ENCODE measurements at regions not wholly inside any gene's neighbourhood (a gene's known extent, or its start where the extent isn't known, plus 50 kb on each side); places are given as distances from the start of the nearest gene placed in this dataset.
A peak's percentile ranks its signal among the peaks of the same experiment; 100 is the strongest.

DNA sequence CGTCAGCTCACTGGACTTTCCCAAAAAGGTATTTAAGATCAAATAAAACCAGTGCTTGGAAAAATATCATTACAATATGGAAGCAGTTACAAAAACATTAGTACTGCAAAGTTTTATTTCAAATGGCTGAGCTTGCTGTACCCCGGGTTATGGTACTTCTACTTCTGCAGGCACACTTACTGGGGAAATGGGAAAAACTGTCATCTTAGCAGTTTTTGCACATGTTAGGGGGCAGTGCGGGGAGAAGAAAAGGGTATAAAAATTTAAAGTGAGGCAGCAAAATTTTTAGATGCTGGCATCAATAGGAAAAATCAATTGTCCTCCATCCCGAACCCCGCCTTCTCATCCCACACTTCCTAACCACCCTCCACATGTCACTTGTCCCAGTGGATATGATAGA lies 133.4 kb downstream of the ATG4C start:
- DNase-seq: no peak

DNA sequence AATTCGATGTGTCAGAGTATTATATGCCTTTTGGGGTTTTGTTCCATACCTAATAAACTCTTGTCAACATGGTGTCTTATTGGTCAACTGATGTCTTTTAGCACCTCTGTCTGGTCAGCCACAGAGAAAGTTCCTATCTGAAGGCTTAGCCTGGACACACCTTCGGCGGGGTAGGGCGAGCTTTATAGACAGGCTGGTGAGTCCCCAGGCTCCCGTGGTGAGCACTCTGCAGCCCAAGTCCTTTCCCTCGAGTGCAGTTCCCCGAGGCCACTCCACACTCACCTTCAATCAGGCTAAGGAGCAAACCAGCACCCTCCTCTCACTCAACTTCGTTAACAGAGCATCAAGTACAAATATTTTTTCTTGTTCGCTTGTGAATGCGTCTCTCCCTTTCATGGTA lies 133.9 kb downstream of the ATG4C start:
- DNase-seq: no peak

DNA sequence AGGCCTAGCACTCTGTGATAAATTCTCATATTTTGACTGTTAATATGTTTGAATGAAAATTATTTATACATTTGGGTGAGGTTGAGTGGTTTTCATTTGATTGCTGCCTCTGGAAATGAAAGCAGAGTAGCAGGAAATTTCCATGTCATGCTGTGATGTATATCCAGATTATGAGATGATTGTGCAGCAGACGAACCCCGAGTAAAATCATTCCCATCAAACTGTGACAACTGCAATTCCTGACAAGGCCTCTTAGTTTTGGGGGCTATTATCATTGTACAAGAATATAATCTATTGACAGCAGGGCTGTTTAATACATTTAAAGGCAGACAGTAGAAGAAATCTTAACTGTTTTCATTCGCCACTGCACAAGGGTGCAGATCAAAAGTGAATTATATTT lies 134.8 kb downstream of the ATG4C start:
- no peak for DNase-seq

DNA sequence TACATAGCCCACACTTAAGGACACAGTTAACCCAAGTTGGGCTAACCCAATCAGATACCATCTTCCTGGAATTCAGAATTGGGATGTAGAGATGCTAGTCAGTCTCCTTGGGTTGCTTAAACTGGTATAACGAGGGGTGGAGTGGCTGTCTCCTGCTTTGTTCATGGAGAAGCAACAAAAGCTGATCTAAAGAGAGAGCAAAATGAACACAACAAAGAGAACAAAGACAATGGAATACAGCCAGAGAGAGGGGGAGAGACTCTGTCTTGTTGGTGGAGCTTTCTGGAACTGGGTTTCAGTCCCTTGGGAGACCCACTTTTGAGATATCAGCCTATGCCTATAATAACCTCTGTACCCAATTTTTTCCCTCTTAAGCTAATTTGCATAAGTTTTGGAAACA lies 138.1 kb downstream of the ATG4C start:
- no peak for DNase-seq

DNA sequence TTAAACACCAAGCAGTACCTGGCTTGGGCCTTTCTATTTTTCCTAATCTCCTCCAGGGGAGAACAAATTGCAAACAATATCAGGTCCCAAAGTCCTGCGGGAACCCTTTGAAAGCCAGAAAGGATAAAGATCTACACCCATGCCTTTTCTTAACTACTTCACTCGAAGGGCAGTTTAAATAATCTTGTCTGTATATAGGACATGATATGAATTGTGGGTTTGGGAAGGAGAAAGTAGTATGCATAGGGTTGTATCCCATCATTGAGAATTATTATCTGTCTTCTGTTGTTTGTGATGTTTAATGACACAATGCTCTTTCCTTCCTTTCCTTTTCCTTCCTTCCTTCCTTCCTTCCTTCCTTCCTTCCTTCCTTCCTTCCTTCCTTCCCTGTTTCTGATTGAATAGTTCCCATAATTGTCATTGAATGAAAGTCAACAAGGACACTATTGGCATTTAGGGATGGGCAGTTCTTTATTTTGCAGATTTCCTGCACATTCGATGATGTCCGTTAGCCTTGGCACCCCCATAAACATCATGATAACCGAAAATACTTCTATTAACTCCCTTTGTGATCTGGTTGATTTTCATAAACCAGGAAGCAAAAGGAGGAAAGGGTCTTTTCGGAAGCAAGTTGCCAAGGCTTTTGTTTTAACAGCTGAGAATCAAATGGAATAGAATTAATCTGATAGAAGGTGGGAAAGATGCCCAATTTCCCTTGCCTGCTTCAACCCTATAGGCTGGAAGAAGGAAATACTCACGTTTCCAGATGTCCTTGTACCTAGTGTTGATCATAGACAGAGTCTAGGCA lies 141.3 kb downstream of the ATG4C start:
- no peak for DNase-seq

DNA sequence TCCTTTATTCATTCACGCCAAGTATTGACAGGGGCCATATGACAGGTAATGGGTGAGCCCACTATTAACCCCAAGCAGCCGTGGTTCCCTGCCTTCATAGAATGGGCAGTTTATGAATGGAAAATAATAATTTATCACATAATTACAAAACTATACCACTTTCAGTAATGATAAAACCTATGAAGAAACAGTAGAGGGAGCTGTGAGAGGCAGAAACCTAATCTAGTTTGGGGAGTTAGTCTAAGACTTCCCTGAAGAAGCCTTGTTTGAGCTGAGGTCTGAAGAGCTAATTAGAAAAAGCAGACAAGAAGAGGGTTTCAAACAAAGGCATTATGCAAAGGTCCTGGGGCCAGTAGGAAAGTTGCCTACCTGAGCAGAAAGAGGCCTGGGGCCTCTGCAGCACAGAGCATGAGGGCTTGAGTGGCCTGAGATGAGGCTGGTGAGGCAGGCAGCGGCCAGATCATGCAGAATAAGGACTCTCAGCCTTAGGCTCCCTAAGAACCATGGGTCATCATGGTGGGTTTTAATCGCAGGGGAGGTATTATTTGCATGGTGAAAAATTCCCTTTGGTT lies 142.8 kb downstream of the ATG4C start:
- DNase-seq: no peak

DNA sequence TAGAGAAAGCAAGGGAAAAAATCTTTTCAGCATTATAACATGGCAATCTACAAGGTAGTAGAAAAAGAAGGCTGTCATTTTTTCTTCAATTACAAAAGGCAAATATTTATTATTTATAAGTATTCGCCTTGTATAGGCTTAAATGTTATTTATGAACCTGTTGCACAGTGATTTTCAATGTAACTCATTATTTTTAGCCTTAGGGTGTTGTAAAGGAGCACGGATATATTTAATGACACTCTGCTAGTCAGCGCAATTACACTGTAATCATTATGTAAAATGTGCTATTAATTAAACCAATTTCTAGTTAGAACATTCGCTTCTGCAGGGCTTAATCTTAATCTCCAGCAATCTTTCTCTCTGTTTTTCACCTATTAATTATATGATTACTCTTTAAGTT lies 145.0 kb downstream of the ATG4C start:
- no peak for DNase-seq

DNA sequence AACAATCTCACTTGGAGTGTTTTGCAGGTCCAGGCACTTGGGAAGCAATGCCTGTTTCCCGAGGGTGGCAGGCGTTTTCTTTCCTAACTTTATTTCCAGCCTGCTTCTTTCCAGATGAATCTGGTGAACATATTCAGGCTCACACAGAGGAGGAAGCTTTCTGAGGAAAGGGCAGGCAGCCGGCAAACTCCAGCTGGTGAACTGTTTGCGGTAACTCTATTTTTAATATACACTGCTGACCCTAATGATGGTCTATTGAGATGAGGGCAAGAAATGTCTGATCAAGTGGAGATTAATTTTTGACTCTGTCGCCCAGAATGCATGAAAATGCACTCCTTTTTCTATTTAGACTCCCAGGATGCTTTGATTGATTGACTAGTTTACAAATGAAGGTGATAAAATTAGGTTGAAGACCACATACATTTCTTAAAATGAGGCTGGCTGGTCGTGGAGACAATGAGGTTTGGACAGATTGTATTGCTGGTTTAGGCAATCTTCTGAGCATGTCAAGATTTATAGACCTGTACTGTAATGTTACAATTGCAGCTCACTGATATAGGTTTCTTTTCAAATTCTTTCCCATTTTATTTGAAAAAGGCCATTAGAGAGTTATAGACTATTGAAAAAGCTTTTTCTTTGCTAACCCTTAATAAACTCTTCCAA lies 153.8 kb downstream of the ATG4C start:
- DNase-seq: no peak

DNA sequence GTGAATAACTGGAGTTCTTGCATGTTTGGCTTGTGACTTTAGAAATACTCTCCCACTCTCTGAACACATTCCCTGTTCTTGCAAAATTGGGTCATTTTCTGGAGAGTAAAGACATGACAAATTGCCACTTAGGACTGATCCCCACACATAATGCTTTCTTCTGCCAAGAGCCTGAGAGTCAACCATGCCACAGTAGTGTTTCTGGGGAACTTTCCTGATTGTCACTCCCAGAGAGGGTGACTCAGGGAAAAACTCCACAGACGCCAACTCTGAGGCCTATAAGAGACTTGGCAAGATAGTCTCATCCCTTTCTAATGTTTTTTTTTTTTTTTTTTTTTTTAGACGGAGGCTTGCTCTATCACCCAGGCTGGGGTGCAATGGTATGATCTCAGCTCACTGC lies 157.8 kb downstream of the ATG4C start:
- DNase-seq: peak in 3 of 14 donors; percentile 2 to 32 (median 7)

DNA sequence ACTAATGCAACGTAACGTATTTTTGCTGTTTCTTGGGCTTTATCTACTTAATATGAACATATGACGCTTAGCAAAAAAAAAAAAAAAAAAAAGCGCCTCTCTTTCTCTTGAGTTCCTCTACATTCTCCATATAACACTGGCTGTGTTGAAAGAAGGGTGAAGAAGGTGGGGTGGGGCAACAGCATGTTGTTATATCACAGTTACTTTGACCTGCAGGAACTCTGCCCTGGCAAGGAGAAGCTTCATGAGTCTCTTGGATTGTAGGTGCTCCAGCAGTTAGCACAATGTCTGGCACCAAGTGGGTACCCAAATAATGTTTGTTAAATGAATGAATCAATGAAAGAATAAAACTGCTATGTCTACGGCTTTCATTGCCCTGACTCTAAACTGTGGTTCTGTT lies 162.6 kb downstream of the ATG4C start:
- no peak for DNase-seq

DNA sequence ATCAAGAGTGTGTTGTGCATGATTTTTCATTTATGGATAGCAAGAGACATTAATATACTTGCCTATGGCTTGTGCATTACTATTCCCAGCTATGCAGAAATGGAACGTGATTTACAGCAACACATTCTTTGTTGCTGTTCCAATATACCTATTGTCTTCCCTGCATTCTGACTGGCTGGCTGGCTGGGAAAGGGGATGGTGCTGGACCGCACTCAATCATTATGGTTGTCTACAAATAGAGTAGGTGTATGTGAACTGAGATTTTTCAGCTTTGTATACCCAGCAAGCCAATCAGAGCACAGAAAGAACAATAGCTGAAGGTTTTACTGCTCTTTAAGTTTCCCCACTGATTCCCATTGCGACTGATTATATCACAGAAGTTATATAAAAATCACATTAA lies 167.5 kb downstream of the ATG4C start:
- DNase-seq: no peak

DNA sequence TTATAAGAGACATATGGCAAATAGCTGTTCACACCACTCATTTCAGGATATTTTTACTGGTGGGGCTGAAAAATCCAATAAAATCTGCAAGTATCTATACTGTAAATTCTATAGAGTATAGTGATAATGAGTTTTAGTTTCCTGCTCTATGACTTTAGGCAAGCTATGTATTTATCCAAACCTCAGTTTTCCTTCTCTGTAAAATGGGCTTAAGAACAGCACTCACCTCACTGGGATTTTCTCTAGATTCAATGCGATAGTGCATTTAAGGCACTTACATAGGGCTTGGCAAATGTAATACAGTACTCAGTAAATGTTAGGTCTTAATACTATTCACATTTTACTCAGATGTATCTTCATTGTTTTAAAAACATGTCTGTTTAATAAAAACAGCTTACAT lies 168.7 kb downstream of the ATG4C start:
- no peak for DNase-seq

DNA sequence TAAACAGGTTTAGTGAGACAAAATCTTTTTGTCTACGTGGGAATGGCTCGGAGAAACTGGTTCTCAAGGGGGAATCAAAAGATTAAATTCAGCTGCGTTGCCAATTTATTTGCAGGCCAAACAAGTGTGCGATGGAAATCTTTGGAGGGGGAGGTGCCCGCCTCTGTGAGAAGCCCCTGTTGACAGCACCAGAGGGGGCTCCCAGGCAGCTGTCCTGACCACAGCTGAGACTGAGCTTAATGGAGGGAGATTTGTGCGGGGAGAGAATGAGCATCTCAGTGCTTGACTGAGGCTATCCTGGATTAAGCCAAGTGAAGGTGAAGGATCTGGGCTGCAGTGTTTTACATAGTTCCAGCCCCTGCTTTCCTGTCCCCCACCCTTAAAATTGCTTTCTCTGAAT lies 169.7 kb downstream of the ATG4C start:
- no peak for DNase-seq

DNA sequence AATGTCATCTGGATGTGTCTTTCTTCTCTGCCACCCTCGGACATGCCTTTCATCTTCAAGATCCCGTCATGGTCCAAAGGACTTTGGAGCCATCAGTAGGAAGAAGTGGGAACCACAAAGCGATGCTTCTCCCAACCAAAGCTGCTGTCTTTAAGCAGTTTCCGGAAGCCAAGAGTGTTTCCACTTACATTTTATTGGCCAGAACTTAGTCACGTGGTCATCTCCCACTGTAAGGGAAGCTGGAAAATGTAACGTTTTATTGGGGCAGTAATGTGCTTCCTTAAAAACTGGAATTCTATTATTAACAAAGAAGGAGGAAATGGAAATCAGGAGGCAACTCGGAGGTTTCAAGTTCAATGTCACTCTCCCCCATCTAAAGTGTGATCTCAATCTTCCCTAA lies 170.8 kb downstream of the ATG4C start:
- no peak for DNase-seq

DNA sequence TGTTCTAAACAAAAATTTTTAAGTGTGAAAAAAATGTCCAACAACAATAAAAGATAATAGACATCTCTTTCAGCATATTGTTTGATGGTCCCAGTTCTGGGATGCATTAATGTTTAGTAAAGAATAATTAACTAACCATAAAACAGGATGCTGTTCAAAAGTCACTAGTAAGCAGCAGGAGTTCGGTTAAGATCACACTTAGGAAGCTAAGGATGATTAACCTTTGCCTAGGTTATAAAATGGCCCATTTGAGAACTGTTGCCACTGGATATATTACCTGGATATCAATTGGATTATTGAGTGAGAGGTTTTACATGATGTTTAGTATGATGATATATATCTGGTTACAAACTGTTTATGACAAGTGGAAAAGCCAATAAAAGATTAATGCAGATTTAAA lies 171.7 kb downstream of the ATG4C start:
- no peak for DNase-seq

DNA sequence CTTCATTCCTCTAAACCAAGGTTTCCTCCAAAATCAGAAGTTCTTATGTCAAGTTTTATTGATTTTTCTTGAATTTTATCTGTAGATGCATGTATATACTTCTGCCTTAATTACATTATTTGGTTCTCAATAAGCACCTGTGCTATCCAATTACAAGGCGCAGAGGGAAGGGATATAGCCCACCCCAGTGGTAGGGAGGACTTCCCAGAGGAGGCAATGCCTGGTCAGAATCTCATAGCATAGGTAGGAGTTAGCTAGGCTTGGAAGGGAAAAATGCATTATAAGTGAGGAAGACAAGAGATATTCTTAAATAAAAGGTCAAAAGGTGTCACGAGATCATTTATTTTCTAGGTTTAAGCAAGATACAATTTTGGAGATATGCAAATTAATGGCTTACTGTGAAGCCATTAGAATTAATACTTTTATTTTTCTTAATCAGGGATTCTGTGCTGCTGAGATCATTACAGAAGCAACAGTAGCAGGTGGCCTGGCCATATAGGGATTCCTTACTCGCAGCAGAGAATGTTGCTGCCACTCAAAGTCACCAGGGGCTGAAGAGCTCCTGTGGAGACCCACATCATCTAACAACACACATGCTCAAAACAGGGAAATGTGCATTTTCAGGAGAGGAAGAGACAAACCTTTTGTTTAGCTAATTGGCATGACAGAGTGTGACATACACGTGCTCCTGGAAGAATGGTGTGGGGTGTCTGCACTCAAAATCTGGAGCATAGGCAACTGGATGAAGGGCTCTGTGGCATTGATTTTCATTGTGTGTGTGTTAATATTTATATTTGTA lies 178.3 kb downstream of the ATG4C start:
- no peak for DNase-seq

DNA sequence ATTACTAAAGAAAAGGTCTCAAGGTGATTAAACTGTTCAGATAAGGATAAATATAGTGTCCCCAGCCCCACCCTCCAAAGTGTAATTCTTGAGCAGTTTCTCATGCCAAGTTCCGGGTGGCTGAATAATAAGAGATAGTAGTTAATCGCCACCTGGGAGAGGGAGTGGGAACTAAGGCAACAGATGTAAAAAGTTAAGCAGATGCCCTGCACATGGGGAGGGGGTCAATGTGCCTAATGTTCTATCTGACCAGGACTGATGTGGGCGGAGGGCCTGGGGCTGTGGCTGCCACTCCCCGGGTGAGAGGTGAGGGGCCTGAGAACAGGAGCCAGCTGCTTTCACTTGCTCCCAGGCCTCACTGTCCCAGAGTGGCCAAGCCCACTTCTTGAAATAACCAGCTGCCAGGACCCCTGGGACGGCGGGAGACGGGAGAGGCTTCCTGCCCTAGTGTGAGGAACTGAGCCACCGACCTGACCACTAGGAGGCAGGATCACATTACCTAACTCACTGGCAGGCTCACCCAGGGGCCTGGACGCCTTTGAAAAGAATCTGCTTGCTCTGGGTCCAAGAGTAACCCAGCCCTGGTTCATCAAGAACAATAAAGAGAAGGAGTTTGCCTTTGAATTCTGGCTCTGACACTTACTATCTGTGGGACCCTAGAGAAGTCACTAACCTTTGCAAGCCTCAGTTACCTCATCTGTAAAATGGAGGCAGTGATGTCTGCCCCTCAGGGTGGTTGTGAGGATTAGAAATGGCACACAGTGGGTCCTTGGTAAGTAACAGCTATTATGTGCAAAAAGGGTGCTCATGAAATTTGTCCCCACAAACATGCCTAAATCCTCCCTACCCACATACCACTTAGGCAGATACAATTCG lies 179.2 kb downstream of the ATG4C start:
- no peak for DNase-seq

DNA sequence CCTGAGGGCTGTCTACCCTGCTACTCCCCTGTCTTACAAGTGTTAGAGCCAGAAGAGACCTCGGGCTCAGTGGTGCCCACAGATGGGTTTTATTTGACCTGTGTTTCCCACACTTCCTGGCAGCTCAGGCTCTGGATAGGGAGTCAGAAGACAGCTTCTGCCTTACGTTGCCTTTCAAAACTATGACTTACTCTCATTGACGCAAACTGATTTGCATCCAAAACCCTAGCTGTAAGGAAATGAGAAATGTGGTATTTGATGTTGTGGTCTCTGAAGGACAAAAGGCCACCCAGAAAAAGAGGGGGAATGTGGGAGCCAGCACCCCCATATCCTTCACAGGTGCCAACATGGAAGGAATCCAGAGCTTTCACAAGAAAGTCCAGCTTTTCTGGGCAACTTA lies 180.2 kb downstream of the ATG4C start:
- no peak for DNase-seq

DNA sequence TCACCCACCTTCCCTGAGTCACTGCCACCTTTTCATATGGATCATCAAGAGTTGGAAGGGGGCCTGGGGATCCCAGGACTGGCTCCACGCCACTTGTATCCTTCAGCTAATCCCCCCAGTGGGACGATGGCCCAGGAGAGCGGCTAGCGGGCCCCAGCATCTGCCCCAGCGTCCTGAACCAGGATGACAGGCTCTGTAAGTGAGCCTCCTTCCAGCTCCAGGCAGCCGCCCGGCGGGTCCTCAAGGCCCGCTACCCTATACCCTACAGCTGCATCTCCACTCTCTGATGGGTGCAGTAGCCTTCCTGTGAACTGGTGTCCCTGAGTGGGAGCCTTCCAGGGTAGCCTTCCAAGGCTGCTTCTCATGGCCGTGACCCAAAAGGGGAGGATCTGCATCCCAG lies 183.1 kb downstream of the ATG4C start:
- DNase-seq: no peak

DNA sequence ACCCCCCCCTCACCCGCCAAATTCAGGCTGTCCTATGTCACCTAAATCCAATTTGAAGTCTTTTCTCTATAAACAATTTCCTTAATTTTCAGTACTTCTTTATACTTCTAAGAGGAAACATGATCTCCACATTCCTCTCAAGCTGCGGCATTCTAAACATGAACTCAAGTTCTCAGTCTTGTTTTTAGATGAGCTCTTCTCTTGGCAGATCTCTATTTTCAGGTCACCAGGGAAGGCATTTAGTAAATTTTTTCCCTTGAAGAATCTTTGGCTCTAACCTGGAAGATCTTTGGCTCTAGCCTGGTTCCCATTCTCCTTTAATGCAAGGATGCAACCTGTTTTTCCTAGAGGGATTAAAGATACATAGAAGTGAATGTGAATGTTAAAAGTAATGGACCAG lies 193.4 kb downstream of the ATG4C start:
- DNase-seq: no peak

DNA sequence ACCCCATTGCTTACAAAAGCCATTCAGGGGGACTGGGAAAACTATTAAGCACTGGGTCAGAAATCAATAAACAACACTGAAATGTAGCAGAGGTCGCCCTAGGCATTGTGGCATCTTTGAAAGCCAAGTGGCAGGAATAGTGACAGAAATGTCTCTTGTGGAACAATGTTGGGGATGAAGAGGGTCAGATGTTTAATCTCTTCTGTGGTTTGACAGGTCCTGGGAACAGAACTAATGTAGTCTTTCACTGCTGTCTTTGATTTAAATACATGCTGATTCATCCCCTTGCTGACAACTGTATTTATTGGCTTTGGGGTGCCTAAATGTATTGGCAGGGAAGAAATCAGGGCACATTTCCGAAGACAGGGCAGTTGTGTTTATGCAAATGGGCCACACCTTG lies 194.8 kb downstream of the ATG4C start:
- no peak for DNase-seq

DNA sequence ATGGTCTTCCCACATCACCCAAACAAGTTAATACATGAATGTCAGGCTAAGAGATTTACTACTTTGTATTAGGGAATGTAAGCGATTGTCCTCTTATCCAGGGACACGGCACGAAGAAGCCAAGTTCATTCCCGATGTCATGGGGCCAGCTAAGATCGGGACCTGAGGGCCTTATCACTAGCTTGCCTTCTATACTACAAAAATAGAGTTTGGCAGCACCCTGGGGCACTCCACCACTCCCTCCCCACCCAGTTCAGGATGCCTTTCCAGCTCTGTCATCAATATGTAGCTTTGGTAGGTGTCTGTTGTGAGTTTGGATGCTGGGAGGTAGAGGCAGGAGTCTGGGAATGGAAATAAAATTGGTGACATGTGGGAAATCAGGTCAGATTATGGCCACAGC lies 197.5 kb downstream of the ATG4C start:
- DNase-seq: no peak

All from C1 segment of cervical spinal cord (tissue), 14 donors.